SU-DHL-6 (cell line): ENCODE measurements at regions not wholly inside any gene's neighbourhood (a gene's known extent, or its start where the extent isn't known, plus 50 kb on each side); places are given as distances from the start of the nearest gene placed in this dataset.

Experiments
- H2AFZ ChIP-seq: fragments of 200-600 bp; sonication (generic); 2 replicates; pipeline ENCODE4 v1.6.1; 2014; ENCODE audit warnings: low read depth, mild to moderate bottlenecking, moderate library complexity, mixed read lengths, antibody characterized with exemption, low read length; ENCODE audit not compliant: severe bottlenecking
- H3F3A ChIP-seq: fragments of 200-600 bp; shearing (Covaris generic); 2 replicates; pipeline ENCODE4 v1.6.0; 2016; ENCODE audit warnings: antibody characterized with exemption, mild to moderate bottlenecking; ENCODE audit not compliant: insufficient read depth
- H3K27ac ChIP-seq: fragments of 200-600 bp; sonication (generic); 2 replicates; pipeline ENCODE4 v1.5.1; 2016; ENCODE audit warnings: low read depth, mild to moderate bottlenecking, low read length, moderate library complexity, mixed read lengths
- H3K27me3 ChIP-seq: fragments of 200-600 bp; sonication (generic), shearing (Covaris generic); 2 replicates; pipeline ENCODE4 v1.6.0; 2014; ENCODE audit warnings: mild to moderate bottlenecking, low read length
- H3K36me3 ChIP-seq: fragments of 200-600 bp; sonication (generic); 2 replicates; pipeline ENCODE4 v1.6.1; 2014; ENCODE audit warnings: mild to moderate bottlenecking, low read length, mixed read lengths
- H3K4me2 ChIP-seq: fragments of 300-600, 200-600 bp; shearing (Covaris generic), sonication (generic); 2 replicates; pipeline ENCODE4 v1.6.0; 2014; ENCODE audit warnings: low read length, low read depth, mild to moderate bottlenecking; ENCODE audit not compliant: poor library complexity, severe bottlenecking
- H3K4me3 ChIP-seq: fragments of 200-600 bp; sonication (generic); 2 replicates; pipeline ENCODE4 v1.5.1; 2014; ENCODE audit warnings: antibody characterized with exemption, low read length, mild to moderate bottlenecking, mixed read lengths; ENCODE audit not compliant: insufficient read depth, poor library complexity, severe bottlenecking
- H3K79me2 ChIP-seq: fragments of 200-600 bp; sonication (generic); 2 replicates; pipeline ENCODE4 v1.6.1; 2014; ENCODE audit warnings: mild to moderate bottlenecking, low read length, moderate library complexity; ENCODE audit not compliant: insufficient read depth
- H3K9ac ChIP-seq: fragments of 200-600 bp; sonication (generic); 2 replicates; pipeline ENCODE4 v1.7.0; 2014; ENCODE audit warnings: mild to moderate bottlenecking, low read length
- H3K9me2 ChIP-seq: fragments of 200-600 bp; sonication (generic); replicated peaks from 2 replicates; pipeline ENCODE4 v1.6.1; 2014; ENCODE audit warnings: low read length; ENCODE audit not compliant: insufficient read depth
- H3K9me3 ChIP-seq: fragments of 200-600 bp; sonication (generic); 2 replicates; pipeline ENCODE4 v1.6.1; 2014; ENCODE audit warnings: low read length, mixed read lengths; ENCODE audit not compliant: insufficient read depth
- H4K20me1 ChIP-seq: fragments of 200-600 bp; sonication (generic); 2 replicates; pipeline ENCODE4 v1.6.1; 2014; ENCODE audit warnings: low read depth, mild to moderate bottlenecking, antibody characterized with exemption, low read length, moderate library complexity, mixed read lengths
- CTCF ChIP-seq: fragments of 200-600 bp; sonication (generic); IDR thresholded peaks from one replicate; pipeline ENCODE4 v1.5.1; 2017; ENCODE audit warnings: antibody characterized with exemption, mild to moderate bottlenecking, low read length, moderate library complexity; ENCODE audit not compliant: insufficient read depth, poor library complexity, severe bottlenecking
- EZH2phosphoT487 ChIP-seq: fragments of 200-600 bp; sonication (generic), shearing (Covaris generic); conservative IDR thresholded peaks from 2 replicates; pipeline ENCODE4 v1.6.1; 2018; ENCODE audit warnings: mild to moderate bottlenecking, antibody characterized with exemption, low read length, moderate library complexity, mixed read lengths

GRCh38 chr10:3401491-3401938, 228.9 kb upstream of the PITRM1 start:
- no peaks in the 10 kb centered on the region for H3K36me3 ChIP-seq
- no peak for TF ChIP-seq CTCF
- no peak for TF ChIP-seq EZH2phosphoT487
- H3K79me2 ChIP-seq, result no peaks in the 10 kb centered on the region
- H3K27ac ChIP-seq, result no peak overlapping the region
- H3K4me3 ChIP-seq, result no peak overlapping the region
- H4K20me1 ChIP-seq, result no peaks in the 10 kb centered on the region
- H3F3A ChIP-seq, result no peaks in the 10 kb centered on the region
- H3K9ac ChIP-seq, result no peak overlapping the region
- no peaks in the 10 kb centered on the region for H3K27me3 ChIP-seq
- no peak overlapping the region for H2AFZ ChIP-seq
- no peaks in the 10 kb centered on the region for H3K9me2 ChIP-seq
- H3K4me2 ChIP-seq, result no peak overlapping the region
- no peaks in the 10 kb centered on the region for H3K9me3 ChIP-seq

GRCh38 chr10:3400348-3400747, 227.8 kb upstream of the PITRM1 start:
- Histone ChIP-seq H3K4me2 (no peak overlapping the region), H3K36me3 (no peaks in the 10 kb centered on the region), H3K9me2 (no peaks in the 10 kb centered on the region), H2AFZ (no peak overlapping the region), H3K79me2 (no peaks in the 10 kb centered on the region), H3K9me3 (no peaks in the 10 kb centered on the region), H3K27ac (no peak overlapping the region), H3K27me3 (no peaks in the 10 kb centered on the region), H3F3A (no peaks in the 10 kb centered on the region), H3K4me3 (no peak overlapping the region), H4K20me1 (no peaks in the 10 kb centered on the region), H3K9ac (no peak overlapping the region)
- TF ChIP-seq CTCF (no peak), EZH2phosphoT487 (no peak)

- Histone ChIP-seq H3K27me3 (no peaks in the 10 kb centered on the region), H3K4me2 (no peak overlapping the region), H3K9ac (no peak overlapping the region), H3K79me2 (no peaks in the 10 kb centered on the region), H3K9me3 (no peaks in the 10 kb centered on the region), H2AFZ (no peak overlapping the region), H3K27ac (no peak overlapping the region), H4K20me1 (no peaks in the 10 kb centered on the region), H3K4me3 (no peak overlapping the region), H3K9me2 (no peaks in the 10 kb centered on the region), H3F3A (no peaks in the 10 kb centered on the region), H3K36me3 (no peaks in the 10 kb centered on the region)
- TF ChIP-seq CTCF (no peak), EZH2phosphoT487 (no peak)
Measured at GRCh38 chr10:3399756-3400155, 227.2 kb upstream of the PITRM1 start.
